ENCODE measurements at regions not wholly inside any gene's neighbourhood (a gene's known extent, or its start where the extent isn't known, plus 50 kb on each side); places are given as distances from the start of the nearest gene placed in this dataset.
A peak's percentile ranks its signal among the peaks of the same experiment; 100 is the strongest.

DNA sequence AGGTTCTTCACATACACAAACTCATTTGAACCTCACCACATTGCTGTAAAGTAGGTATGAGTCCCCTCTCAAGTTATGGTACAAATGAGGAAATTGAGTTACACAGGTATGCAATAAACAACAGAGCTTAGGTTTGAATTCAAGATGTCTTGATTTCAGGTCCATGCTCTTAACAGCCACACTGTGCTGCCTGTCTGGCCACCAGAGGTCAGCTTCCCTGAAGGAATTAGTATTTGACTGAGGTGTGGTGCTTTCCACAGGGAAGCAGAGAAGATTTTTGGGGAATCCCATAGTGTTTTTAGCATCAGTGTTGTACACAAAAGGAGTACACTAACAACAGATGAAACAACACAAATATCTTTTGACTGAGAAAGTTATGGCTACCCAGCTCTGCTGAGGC, 94.4 kb upstream of the ITGA1 start:
- Histone ChIP-seq H2BK15ac (ENCODE audit: low read length) (no peak overlapping the region), H3K9me3 (ENCODE audit: insufficient read depth in 2 of 2, low read depth in 1 of 2, low read length in 1 of 2) (no peaks in the 10 kb centered on the region), H3K23me2 (ENCODE audit: low read depth, low read length) (no peaks in the 10 kb centered on the region; the same call in 1 of the 2 replicates), H2BK5ac (ENCODE audit: low read depth, low read length) (no peak overlapping the region), H3K4me3 (ENCODE audit: extremely low read depth in 1 of 4, insufficient read depth in 2 of 4, low read depth in 3 of 4, low read length in 4 of 4) (no peak overlapping the region), H4K20me1 (replicated peaks in 1 of 2; ENCODE audit: control insufficient read depth in 1 of 2, insufficient read depth in 2 of 2, low read length in 2 of 2) (no peaks in the 10 kb centered on the region), H4K8ac (ENCODE audit: extremely low read depth, insufficient read depth, low read length) (no peak overlapping the region), H3K18ac (ENCODE audit: extremely low read depth, low read length) (no peak overlapping the region), H4K5ac (ENCODE audit: insufficient read length, low read depth, low read length) (no peak overlapping the region), H2BK120ac (replicated peaks; ENCODE audit: low read depth, low read length) (no peak overlapping the region), H3K56ac (replicated peaks; ENCODE audit: insufficient read length, low read depth, low read length) (no peak overlapping the region), H3K9ac (replicated peaks in 1 of 4; ENCODE audit: extremely low read depth in 1 of 4, low read depth in 3 of 4, low read length in 3 of 4) (no peak overlapping the region), H3K4me2 (ENCODE audit: insufficient read depth in 1 of 2, low read depth in 2 of 2, low read length in 2 of 2) (no peak overlapping the region), H2AK5ac (ENCODE audit: low read depth, low read length) (no peak overlapping the region), H3K79me1 (ENCODE audit: low read depth, low read length) (no peaks in the 10 kb centered on the region), H3K27ac (ENCODE audit: low read depth, low read length) (no peak overlapping the region), H3K14ac (ENCODE audit: insufficient read length) (no peak overlapping the region), H3K4me1 (replicated peaks in 1 of 4; ENCODE audit: control insufficient read depth in 3 of 4, insufficient read depth in 4 of 4, low read length in 3 of 4) (peaks cover 0 to 13% (median 3%) of the 10 kb centered on the region in 4 experiments; a peak in 2 of 7 replicates), H3K27me3 (replicated peaks in 1 of 4; ENCODE audit: control insufficient read depth in 3 of 4, extremely low read depth in 1 of 4, insufficient read depth in 3 of 4, low read length in 3 of 4) (no peaks in the 10 kb centered on the region), H4K91ac (replicated peaks; ENCODE audit: insufficient read length, low read length) (no peak overlapping the region), H3K79me2 (ENCODE audit: control insufficient read depth in 1 of 2, insufficient read depth in 2 of 2, low read length in 2 of 2) (no peaks in the 10 kb centered on the region), H3K36me3 (ENCODE audit: control insufficient read depth in 2 of 4, insufficient read depth in 4 of 4, low read length in 3 of 4) (no peaks in the 10 kb centered on the region), H3K4ac (replicated peaks; ENCODE audit: insufficient read length, low read depth, low read length) (no peak overlapping the region), H3K23ac (ENCODE audit: insufficient read length) (no peak overlapping the region), H2AFZ (ENCODE audit: low read length) (no peak overlapping the region; the same call in 1 of the 2 replicates), H2BK12ac (ENCODE audit: low read depth, low read length) (no peak overlapping the region), H2BK20ac (ENCODE audit: low read length) (no peak overlapping the region)
- DNase-seq (ENCODE audit: low read depth in 1 of 2, low spot score in 2 of 2) (no peak), FAIRE-seq (peak; percentile 63)
- POLR2A ChIA-PET (ENCODE audit: partially characterized antibody) = no interaction called here
- CTCF ChIA-PET (ENCODE audit: partially characterized antibody) = interaction anchor here (0.7 to 3.4 kb wide), 19 partner anchors 9 to 250 kb away, joined by 3 to 15 read pairs (median 4); partner anchors contain the start of genes ITGA1 and PELO
- no peak for TF ChIP-seq CTBP2 (IDR thresholded peaks at IDR 0.05; ENCODE audit: borderline replicate concordance, insufficient read depth, insufficient read length, low read length)
- no peak for TF ChIP-seq KDM5A (IDR thresholded peaks at IDR 0.05; ENCODE audit: low read length)
- no peak for TF ChIP-seq CHD1 (IDR thresholded peaks at IDR 0.05; ENCODE audit: low read depth, low read length)
- TF ChIP-seq RNF2 (IDR thresholded peaks at IDR 0.05; ENCODE audit: borderline replicate concordance, low read depth, low read length, missing control alignments, poor library complexity, severe bottlenecking) = no peak
- peak; percentile 63 to 67 for TF ChIP-seq RAD21 (IDR thresholded peaks at IDR 0.05 in 1 of 2, conservative IDR thresholded peaks at IDR 0.05 in 1 of 2; ENCODE audit: low read depth in 2 of 2, low read length in 2 of 2)
- TF ChIP-seq JUN (IDR thresholded peaks at IDR 0.05; ENCODE audit: low read depth, low read length) = no peak
- TF ChIP-seq E2F6 (IDR thresholded peaks at IDR 0.05) = no peak
- no peak for TF ChIP-seq EP300 (IDR thresholded peaks at IDR 0.05; ENCODE audit: borderline replicate concordance in 1 of 2, low read depth in 2 of 2, low read length in 2 of 2)
- TF ChIP-seq ZNF274 (IDR thresholded peaks at IDR 0.05; ENCODE audit: borderline replicate concordance, extremely low read depth, low read length) = no peak
- no peak for TF ChIP-seq EZH2 (IDR thresholded peaks at IDR 0.05; ENCODE audit: low read depth, low read length, severe bottlenecking)
- TF ChIP-seq BRCA1 (IDR thresholded peaks at IDR 0.05; ENCODE audit: low read depth, low read length) = no peak

Data from H1 (cell line).